SK-N-SH (cell line): ENCODE measurements at regions not wholly inside any gene's neighbourhood (a gene's known extent, or its start where the extent isn't known, plus 50 kb on each side); places are given as distances from the start of the nearest gene placed in this dataset.

Source experiments
- CTCF ChIA-PET: fragments of 300-600, 350-600 bp; formaldehyde crosslinking; extraction: SDS; loops from one replicate; lab custom pipeline; 2021; lab: Yijun Ruan, JAX
- POLR2A ChIA-PET: fragments of 350-600 bp; sonication (Branson Sonifier 250); formaldehyde crosslinking; extraction: SDS; loops from one replicate; lab custom pipeline; 2020; ENCODE audit warnings: antibody characterized with exemption, inconsistent platforms; lab: Yijun Ruan, JAX
- DNase-seq: peaks from one replicate; pipeline ENCODE4 v3.0.0; 2012
- H2AFZ ChIP-seq: fragments of 200-600 bp; sonication (generic); 2 replicates; pipeline ENCODE4 v1.8.1; 2016; ENCODE audit warnings: antibody characterized with exemption, mild to moderate bottlenecking, low read depth
- H3F3A ChIP-seq: fragments of 200-600 bp; sonication (generic); replicated peaks from 2 replicates; pipeline ENCODE3; 2016; ENCODE audit warnings: antibody characterized with exemption, mild to moderate bottlenecking; ENCODE audit not compliant: insufficient read depth
- H3K27ac ChIP-seq, 2 experiments: fragments of 200-500 bp in 1 of 2; fragments of 200-600 bp in 1 of 2; sonication (Bioruptor generic) in 1 of 2; sonication (generic), shearing (Covaris generic) in 1 of 2; 2 replicates each; pipeline versions ENCODE4 v1.5.1 to v1.6.1; 2014 to 2016; ENCODE audit warnings: low read depth in 2 of 2, inconsistent platforms in 1 of 2, low read length in 1 of 2, mild to moderate bottlenecking in 1 of 2, mixed read lengths in 1 of 2
- H3K27me3 ChIP-seq: fragments of 200-600 bp; sonication (generic), shearing (Covaris generic); 2 replicates; pipeline ENCODE4 v1.6.1; 2016; ENCODE audit warnings: mixed run types; ENCODE audit not compliant: insufficient read depth
- H3K36me3 ChIP-seq, 2 experiments: fragments of 200-500 bp in 1 of 2; fragments of 200-600 bp in 1 of 2; sonication (Bioruptor generic) in 1 of 2; sonication (generic) in 1 of 2; replicated peaks in 1 of 2; 2 replicates each; pipeline versions ENCODE3 to v1.5.1; 2014 to 2016; ENCODE audit warnings: low read length in 1 of 2, mild to moderate bottlenecking in 1 of 2; ENCODE audit not compliant: insufficient read depth in 2 of 2, control insufficient read depth in 1 of 2
- H3K4me1 ChIP-seq, 2 experiments: fragments of 200-500 bp in 1 of 2; fragments of 200-600 bp in 1 of 2; sonication (Bioruptor generic) in 1 of 2; sonication (generic), shearing (Covaris generic) in 1 of 2; 2 replicates each; pipeline versions ENCODE4 v1.5.1 to v1.6.1; 2014 to 2016; ENCODE audit warnings: low read depth in 1 of 2, low read length in 1 of 2, mixed run types in 1 of 2; ENCODE audit not compliant: insufficient read depth in 2 of 2, control insufficient read depth in 1 of 2
- H3K4me2 ChIP-seq: fragments of 200-600 bp; sonication (generic), shearing (Covaris generic); 2 replicates; pipeline ENCODE4 v1.6.1; 2017; ENCODE audit warnings: mixed run types
- H3K4me3 ChIP-seq, 2 experiments: fragments of 200-500 bp in 1 of 2; fragments of 200-600 bp in 1 of 2; sonication (Bioruptor generic) in 1 of 2; sonication (generic), shearing (Covaris generic) in 1 of 2; 2 replicates each; pipeline versions ENCODE4 v1.5.1 to v1.8.1; 2014 to 2016; ENCODE audit warnings: low read depth in 2 of 2, inconsistent platforms in 1 of 2, low read length in 1 of 2, mild to moderate bottlenecking in 1 of 2, mixed read lengths in 1 of 2, moderate library complexity in 1 of 2
- H3K79me2 ChIP-seq: fragments of 200-600 bp; sonication (generic); 2 replicates; pipeline ENCODE4 v1.8.1; 2017; ENCODE audit warnings: mild to moderate bottlenecking; ENCODE audit not compliant: insufficient read depth
- H3K9ac ChIP-seq: fragments of 200-600 bp; sonication (generic); 2 replicates; pipeline ENCODE4 v1.6.1; 2017; ENCODE audit warnings: mixed run types
- H3K9me2 ChIP-seq: fragments of 200-600 bp; sonication (generic); 2 replicates; pipeline ENCODE4 v1.6.1; 2017; ENCODE audit warnings: mixed run types
- H3K9me3 ChIP-seq: fragments of 200-600 bp; sonication (generic); 2 replicates; pipeline ENCODE4 v1.6.1; 2017; ENCODE audit warnings: mixed run types, mild to moderate bottlenecking, moderate library complexity
- H4K20me1 ChIP-seq: fragments of 200-600 bp; sonication (generic); 2 replicates; pipeline ENCODE4 v1.6.1; 2017; ENCODE audit warnings: mild to moderate bottlenecking, mixed run types; ENCODE audit not compliant: insufficient read depth
- EZH2phosphoT487 ChIP-seq: fragments of 200-600 bp; sonication (generic); IDR thresholded peaks from 2 replicates; pipeline ENCODE4 v1.6.1; 2017; ENCODE audit warnings: low read depth, mixed run types, mild to moderate bottlenecking, antibody characterized with exemption, moderate library complexity, borderline replicate concordance
- FOSL2 ChIP-seq: IDR thresholded peaks from 2 replicates; pipeline ENCODE4 v1.4.0; 2012; ENCODE audit warnings: low read depth, mild to moderate bottlenecking, moderate library complexity, borderline replicate concordance
- FOXJ3 ChIP-seq: sonication (generic); formaldehyde crosslinking; IDR thresholded peaks from 2 replicates; pipeline ENCODE4 v1.5.1; 2020; ENCODE audit warnings: mild to moderate bottlenecking, missing genetic modification reagents
- FOXM1 ChIP-seq: IDR thresholded peaks from 2 replicates; pipeline ENCODE4 v1.4.0; 2012; ENCODE audit warnings: low read depth, mild to moderate bottlenecking
- GATA2 ChIP-seq: sonication (generic); formaldehyde crosslinking; IDR thresholded peaks from 2 replicates; pipeline ENCODE4 v1.5.0; 2020; ENCODE audit warnings: mild to moderate bottlenecking, missing genetic modification reagents
- JUND ChIP-seq: IDR thresholded peaks from 2 replicates; pipeline ENCODE4 v1.4.0; 2012
- MEF2A ChIP-seq: IDR thresholded peaks from 2 replicates; pipeline ENCODE4 v1.4.0; 2012; ENCODE audit warnings: low read depth, borderline replicate concordance
- NFIC ChIP-seq: IDR thresholded peaks from 2 replicates; pipeline ENCODE4 v1.4.0; 2012; ENCODE audit warnings: borderline replicate concordance
- RAD21 ChIP-seq: IDR thresholded peaks from 2 replicates; pipeline ENCODE4 v1.6.1; 2012; ENCODE audit warnings: mild to moderate bottlenecking, low read length
- RCOR1 ChIP-seq: fragments of 150-350 bp; IDR thresholded peaks from 2 replicates; pipeline ENCODE4 v1.6.1; 2017; ENCODE audit warnings: antibody characterized with exemption, low read length
- RFX5 ChIP-seq: IDR thresholded peaks from 2 replicates; pipeline ENCODE4 v1.6.1; 2012; ENCODE audit warnings: mild to moderate bottlenecking, improper control_type of control experiment, low read length
- RXRA ChIP-seq: IDR thresholded peaks from 2 replicates; pipeline ENCODE4 v1.4.0; 2012; ENCODE audit warnings: low read depth, mild to moderate bottlenecking, borderline replicate concordance
- SIN3A ChIP-seq: IDR thresholded peaks from 2 replicates; pipeline ENCODE4 v1.6.1; 2012; ENCODE audit warnings: low read depth, mild to moderate bottlenecking, low read length, moderate library complexity, borderline replicate concordance
- TAF1 ChIP-seq: IDR thresholded peaks from 2 replicates; pipeline ENCODE4 v1.6.1; 2012; ENCODE audit warnings: low read depth, mild to moderate bottlenecking, low read length, moderate library complexity, borderline replicate concordance
- TEAD4 ChIP-seq: IDR thresholded peaks from 2 replicates; pipeline ENCODE4 v1.4.0; 2012; ENCODE audit warnings: mild to moderate bottlenecking, borderline replicate concordance; ENCODE audit not compliant: insufficient read depth
- YY1 ChIP-seq: IDR thresholded peaks from 2 replicates; pipeline ENCODE4 v1.4.0; 2012; ENCODE audit warnings: low read depth, mild to moderate bottlenecking
- WGBS: methylation state at CpG from one replicate; pipeline ENCODE4 v1.1.6; 2017; ENCODE audit warnings: low lambda C conversion rate; 5-methylcytosine and 5-hydroxymethylcytosine counted together
- TF ChIP-seq, protein P1 (sequence below): fragments of 150-350 bp; IDR thresholded peaks from 2 replicates; pipeline ENCODE4 v1.6.1; 2017; ENCODE audit warnings: antibody characterized with exemption, low read length, low read depth, borderline replicate concordance
- TF ChIP-seq, protein P2 (sequence below): IDR thresholded peaks from 2 replicates; pipeline ENCODE4 v1.6.1; 2012; ENCODE audit warnings: mild to moderate bottlenecking, low read depth, low read length, moderate library complexity
- TF ChIP-seq, protein P3 (sequence below): IDR thresholded peaks from 2 replicates; pipeline ENCODE4 v1.4.0; 2012; ENCODE audit warnings: low read depth, borderline replicate concordance
- TF ChIP-seq, protein P4 (sequence below): fragments of 150-350 bp; IDR thresholded peaks from 2 replicates; pipeline ENCODE4 v1.6.1; 2016; ENCODE audit warnings: mild to moderate bottlenecking, low read depth, low read length

DNA sequence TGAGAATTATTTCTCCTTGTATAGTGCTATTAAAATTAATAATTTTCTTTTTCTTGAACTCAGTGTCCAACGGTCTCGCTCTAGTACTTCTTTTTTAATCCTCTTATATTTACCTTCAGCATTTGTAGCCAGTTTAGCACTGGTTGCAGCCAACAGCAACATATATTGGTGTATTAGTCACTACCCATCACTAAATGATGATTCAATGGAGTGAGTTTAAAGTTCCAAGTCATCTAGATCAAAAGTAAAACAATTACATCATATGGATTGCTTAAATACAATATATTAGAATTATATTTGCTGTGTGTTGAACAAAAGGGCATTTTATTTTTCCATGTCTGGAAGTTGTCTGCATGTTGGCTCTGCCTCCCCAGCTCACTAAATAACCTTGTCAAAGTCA, 591.8 kb downstream of the ADGRL2 start:
- H3K79me2 ChIP-seq: no peaks in the 10 kb centered on the region
- H4K20me1 ChIP-seq: no peaks in the 10 kb centered on the region
- ChIA-PET POLR2A (no interaction called here), CTCF (no interaction called here)
- H3K4me2 ChIP-seq: no peak overlapping the region
- H3K27ac ChIP-seq: no peak overlapping the region
- H3K9me2 ChIP-seq: no peaks in the 10 kb centered on the region
- H3K9me3 ChIP-seq: no peaks in the 10 kb centered on the region
- no peaks in the 10 kb centered on the region for H3F3A ChIP-seq
- H3K4me3 ChIP-seq: no peak overlapping the region
- WGBS: 62% methylated on average over 2 of the region's 2 CpGs
- no peaks in the 10 kb centered on the region for H3K36me3 ChIP-seq
- TF ChIP-seq FOXM1: no peak
- TF ChIP-seq, protein P1, sequence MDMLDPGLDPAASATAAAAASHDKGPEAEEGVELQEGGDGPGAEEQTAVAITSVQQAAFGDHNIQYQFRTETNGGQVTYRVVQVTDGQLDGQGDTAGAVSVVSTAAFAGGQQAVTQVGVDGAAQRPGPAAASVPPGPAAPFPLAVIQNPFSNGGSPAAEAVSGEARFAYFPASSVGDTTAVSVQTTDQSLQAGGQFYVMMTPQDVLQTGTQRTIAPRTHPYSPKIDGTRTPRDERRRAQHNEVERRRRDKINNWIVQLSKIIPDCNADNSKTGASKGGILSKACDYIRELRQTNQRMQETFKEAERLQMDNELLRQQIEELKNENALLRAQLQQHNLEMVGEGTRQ: no peak
- TF ChIP-seq EZH2phosphoT487: no peak
- no peak for TF ChIP-seq RFX5
- TF ChIP-seq GATA2 (CRISPR knock-in tag): no peak
- no peak for TF ChIP-seq MEF2A
- no peak for TF ChIP-seq SIN3A
- TF ChIP-seq, protein P2, sequence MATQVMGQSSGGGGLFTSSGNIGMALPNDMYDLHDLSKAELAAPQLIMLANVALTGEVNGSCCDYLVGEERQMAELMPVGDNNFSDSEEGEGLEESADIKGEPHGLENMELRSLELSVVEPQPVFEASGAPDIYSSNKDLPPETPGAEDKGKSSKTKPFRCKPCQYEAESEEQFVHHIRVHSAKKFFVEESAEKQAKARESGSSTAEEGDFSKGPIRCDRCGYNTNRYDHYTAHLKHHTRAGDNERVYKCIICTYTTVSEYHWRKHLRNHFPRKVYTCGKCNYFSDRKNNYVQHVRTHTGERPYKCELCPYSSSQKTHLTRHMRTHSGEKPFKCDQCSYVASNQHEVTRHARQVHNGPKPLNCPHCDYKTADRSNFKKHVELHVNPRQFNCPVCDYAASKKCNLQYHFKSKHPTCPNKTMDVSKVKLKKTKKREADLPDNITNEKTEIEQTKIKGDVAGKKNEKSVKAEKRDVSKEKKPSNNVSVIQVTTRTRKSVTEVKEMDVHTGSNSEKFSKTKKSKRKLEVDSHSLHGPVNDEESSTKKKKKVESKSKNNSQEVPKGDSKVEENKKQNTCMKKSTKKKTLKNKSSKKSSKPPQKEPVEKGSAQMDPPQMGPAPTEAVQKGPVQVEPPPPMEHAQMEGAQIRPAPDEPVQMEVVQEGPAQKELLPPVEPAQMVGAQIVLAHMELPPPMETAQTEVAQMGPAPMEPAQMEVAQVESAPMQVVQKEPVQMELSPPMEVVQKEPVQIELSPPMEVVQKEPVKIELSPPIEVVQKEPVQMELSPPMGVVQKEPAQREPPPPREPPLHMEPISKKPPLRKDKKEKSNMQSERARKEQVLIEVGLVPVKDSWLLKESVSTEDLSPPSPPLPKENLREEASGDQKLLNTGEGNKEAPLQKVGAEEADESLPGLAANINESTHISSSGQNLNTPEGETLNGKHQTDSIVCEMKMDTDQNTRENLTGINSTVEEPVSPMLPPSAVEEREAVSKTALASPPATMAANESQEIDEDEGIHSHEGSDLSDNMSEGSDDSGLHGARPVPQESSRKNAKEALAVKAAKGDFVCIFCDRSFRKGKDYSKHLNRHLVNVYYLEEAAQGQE: no peak
- TF ChIP-seq YY1: no peak
- no peak for TF ChIP-seq RAD21
- TF ChIP-seq RCOR1: no peak
- TF ChIP-seq, protein P3, sequence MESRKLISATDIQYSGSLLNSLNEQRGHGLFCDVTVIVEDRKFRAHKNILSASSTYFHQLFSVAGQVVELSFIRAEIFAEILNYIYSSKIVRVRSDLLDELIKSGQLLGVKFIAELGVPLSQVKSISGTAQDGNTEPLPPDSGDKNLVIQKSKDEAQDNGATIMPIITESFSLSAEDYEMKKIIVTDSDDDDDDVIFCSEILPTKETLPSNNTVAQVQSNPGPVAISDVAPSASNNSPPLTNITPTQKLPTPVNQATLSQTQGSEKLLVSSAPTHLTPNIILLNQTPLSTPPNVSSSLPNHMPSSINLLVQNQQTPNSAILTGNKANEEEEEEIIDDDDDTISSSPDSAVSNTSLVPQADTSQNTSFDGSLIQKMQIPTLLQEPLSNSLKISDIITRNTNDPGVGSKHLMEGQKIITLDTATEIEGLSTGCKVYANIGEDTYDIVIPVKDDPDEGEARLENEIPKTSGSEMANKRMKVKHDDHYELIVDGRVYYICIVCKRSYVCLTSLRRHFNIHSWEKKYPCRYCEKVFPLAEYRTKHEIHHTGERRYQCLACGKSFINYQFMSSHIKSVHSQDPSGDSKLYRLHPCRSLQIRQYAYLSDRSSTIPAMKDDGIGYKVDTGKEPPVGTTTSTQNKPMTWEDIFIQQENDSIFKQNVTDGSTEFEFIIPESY: no peak
- TF ChIP-seq FOSL2: no peak
- TF ChIP-seq, protein P4, sequence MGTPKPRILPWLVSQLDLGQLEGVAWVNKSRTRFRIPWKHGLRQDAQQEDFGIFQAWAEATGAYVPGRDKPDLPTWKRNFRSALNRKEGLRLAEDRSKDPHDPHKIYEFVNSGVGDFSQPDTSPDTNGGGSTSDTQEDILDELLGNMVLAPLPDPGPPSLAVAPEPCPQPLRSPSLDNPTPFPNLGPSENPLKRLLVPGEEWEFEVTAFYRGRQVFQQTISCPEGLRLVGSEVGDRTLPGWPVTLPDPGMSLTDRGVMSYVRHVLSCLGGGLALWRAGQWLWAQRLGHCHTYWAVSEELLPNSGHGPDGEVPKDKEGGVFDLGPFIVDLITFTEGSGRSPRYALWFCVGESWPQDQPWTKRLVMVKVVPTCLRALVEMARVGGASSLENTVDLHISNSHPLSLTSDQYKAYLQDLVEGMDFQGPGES: no peak
- no peak for TF ChIP-seq NFIC
- TF ChIP-seq JUND: no peak
- no peak for TF ChIP-seq RXRA
- no peak for TF ChIP-seq TEAD4
- no peak for TF ChIP-seq FOXJ3 (CRISPR knock-in tag)
- no peak for TF ChIP-seq TAF1
- no peak overlapping the region for H3K9ac ChIP-seq
- H2AFZ ChIP-seq: no peak overlapping the region
- DNase-seq: no peak
- H3K27me3 ChIP-seq: no peaks in the 10 kb centered on the region
- no peaks in the 10 kb centered on the region for H3K4me1 ChIP-seq
